H7 (cell line): ENCODE measurements at regions not wholly inside any gene's neighbourhood (a gene's known extent, or its start where the extent isn't known, plus 50 kb on each side); places are given as distances from the start of the nearest gene placed in this dataset.
A peak's percentile ranks its signal among the peaks of the same experiment; 100 is the strongest.
"Not testable (repeated sequence)": the region's sequence is repeated elsewhere in the genome, so short reads cannot be mapped to it uniquely, and the experiment has no call there.

Experiments used
- DNase-seq: peaks from one replicate; pipeline ENCODE4 v3.0.0; 2012
- H3K27me3 ChIP-seq: 2 replicates; pipeline ENCODE4 v1.6.0; 2011; ENCODE audit warnings: mild to moderate bottlenecking, low read length; ENCODE audit not compliant: control insufficient read depth, insufficient read depth
- H3K36me3 ChIP-seq: replicated peaks from 2 replicates; pipeline ENCODE4 v1.5.1; 2011; ENCODE audit warnings: low read length; ENCODE audit not compliant: control insufficient read depth, insufficient read depth
- H3K4me3 ChIP-seq: 2 replicates; pipeline ENCODE4 v1.5.1; 2011; ENCODE audit warnings: low read depth, mild to moderate bottlenecking, control low read depth, low read length, moderate library complexity; ENCODE audit not compliant: insufficient read depth

- Histone ChIP-seq H3K36me3 (no peaks in the 10 kb centered on the region), H3K4me3 (no peak overlapping the region), H3K27me3 (no peaks in the 10 kb centered on the region)
- DNase-seq, result no peak
Observed at GRCh38 chr9:71271602-71272001, 150.2 kb upstream of the TRPM3 start.

- no peak overlapping the region for H3K4me3 ChIP-seq
- H3K27me3 ChIP-seq, result no peaks in the 10 kb centered on the region
- no peak for DNase-seq
- no peaks in the 10 kb centered on the region for H3K36me3 ChIP-seq
Observed at GRCh38 chr9:71270554-71270953, 149.1 kb upstream of the TRPM3 start.

- no peaks in the 10 kb centered on the region for H3K36me3 ChIP-seq
- no peak for DNase-seq
- no peak overlapping the region for H3K4me3 ChIP-seq
Observed at GRCh38 chr9:71269859-71270258, 148.4 kb upstream of the TRPM3 start.

GRCh38 chr9:71268871-71269635 lies 147.6 kb upstream of the TRPM3 start:
- Histone ChIP-seq H3K4me3 (no peak overlapping the region), H3K36me3 (no peaks in the 10 kb centered on the region), H3K27me3 (no peaks in the 10 kb centered on the region)
- DNase-seq, result no peak

More at GRCh38 chr9:71269859-71270258, 148.4 kb upstream of the TRPM3 start:
- H3K27me3 ChIP-seq, result no peaks in the 10 kb centered on the region

GRCh38 chr9:71263451-71263850 lies 142.0 kb upstream of the TRPM3 start:
- DNase-seq, result no peak
- H3K27me3 ChIP-seq, result no peaks in the 10 kb centered on the region
- no peaks in the 10 kb centered on the region for H3K36me3 ChIP-seq

GRCh38 chr9:71260419-71260818 lies 139.0 kb upstream of the TRPM3 start:
- H3K36me3 ChIP-seq, DNase-seq, H3K4me3 ChIP-seq, H3K27me3 ChIP-seq: not testable (repeated sequence)

More at GRCh38 chr9:71263451-71263850, 142.0 kb upstream of the TRPM3 start:
- no peak overlapping the region for H3K4me3 ChIP-seq

- H3K4me3 ChIP-seq, result no peak overlapping the region
- H3K27me3 ChIP-seq, result no peaks in the 10 kb centered on the region
- H3K36me3 ChIP-seq, result no peaks in the 10 kb centered on the region
- DNase-seq, result no peak
Observed at GRCh38 chr9:71254592-71255277, 133.3 kb upstream of the TRPM3 start.

GRCh38 chr9:71253011-71253410 lies 131.6 kb upstream of the TRPM3 start:
- no peaks in the 10 kb centered on the region for H3K27me3 ChIP-seq
- no peak overlapping the region for H3K4me3 ChIP-seq
- DNase-seq, result no peak
- H3K36me3 ChIP-seq, result no peaks in the 10 kb centered on the region

- no peaks in the 10 kb centered on the region for H3K27me3 ChIP-seq
- DNase-seq, result peak; percentile 42
- H3K36me3 ChIP-seq, result no peaks in the 10 kb centered on the region
- no peak overlapping the region for H3K4me3 ChIP-seq
Observed at GRCh38 chr9:71250581-71250980, 129.2 kb upstream of the TRPM3 start.

GRCh38 chr9:71249729-71250317 lies 128.4 kb upstream of the TRPM3 start:
- H3K27me3 ChIP-seq, result no peaks in the 10 kb centered on the region
- no peaks in the 10 kb centered on the region for H3K36me3 ChIP-seq
- peak; percentile 22 for DNase-seq
- no peak overlapping the region for H3K4me3 ChIP-seq

GRCh38 chr9:71245651-71246050 lies 124.2 kb upstream of the TRPM3 start:
- Histone ChIP-seq H3K4me3 (no peak overlapping the region), H3K27me3 (no peaks in the 10 kb centered on the region), H3K36me3 (no peaks in the 10 kb centered on the region)
- no peak for DNase-seq

- Histone ChIP-seq H3K36me3 (no peaks in the 10 kb centered on the region), H3K27me3 (no peaks in the 10 kb centered on the region), H3K4me3 (no peak overlapping the region)
- no peak for DNase-seq
Observed at GRCh38 chr9:71243951-71244350, 122.5 kb upstream of the TRPM3 start.

GRCh38 chr9:71242081-71242480 lies 120.7 kb upstream of the TRPM3 start:
- Histone ChIP-seq H3K4me3 (no peak overlapping the region), H3K27me3 (no peaks in the 10 kb centered on the region), H3K36me3 (no peaks in the 10 kb centered on the region)
- no peak for DNase-seq

GRCh38 chr9:71237051-71237450 lies 115.6 kb upstream of the TRPM3 start:
- Histone ChIP-seq H3K27me3 (no peaks in the 10 kb centered on the region), H3K36me3 (no peaks in the 10 kb centered on the region), H3K4me3 (no peak overlapping the region)
- DNase-seq, result no peak

GRCh38 chr9:71233646-71234045 lies 112.2 kb upstream of the TRPM3 start:
- no peaks in the 10 kb centered on the region for H3K27me3 ChIP-seq
- no peak overlapping the region for H3K4me3 ChIP-seq
- DNase-seq, result no peak
- H3K36me3 ChIP-seq, result no peaks in the 10 kb centered on the region
